ENCODE measurements at regions not wholly inside any gene's neighbourhood (a gene's known extent, or its start where the extent isn't known, plus 50 kb on each side); places are given as distances from the start of the nearest gene placed in this dataset.
"Not testable (repeated sequence)": the region's sequence is repeated elsewhere in the genome, so short reads cannot be mapped to it uniquely, and the experiment has no call there.

DNA sequence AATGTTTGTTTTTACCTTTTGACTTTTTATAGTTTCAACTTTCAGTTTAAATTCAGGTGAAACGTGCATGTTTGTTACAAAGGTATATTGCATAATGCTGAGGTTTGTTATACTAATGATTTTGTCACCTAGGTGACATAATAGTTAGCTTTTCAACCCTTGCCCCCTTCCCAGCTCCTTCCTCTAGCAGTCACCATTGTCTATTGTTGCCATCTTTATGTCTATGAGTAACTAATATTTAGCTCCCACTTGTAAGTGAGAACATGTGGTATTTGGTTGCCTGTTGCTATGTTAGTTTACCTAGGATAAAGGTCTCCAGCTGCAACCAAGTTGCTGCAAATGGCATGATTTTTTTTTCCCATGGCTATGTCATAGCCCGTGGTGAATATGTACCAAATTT is 322.3 kb upstream of the SETBP1 start:
- DNase-seq (ENCODE audit: low spot score): no peak
- TF ChIP-seq, protein P1, sequence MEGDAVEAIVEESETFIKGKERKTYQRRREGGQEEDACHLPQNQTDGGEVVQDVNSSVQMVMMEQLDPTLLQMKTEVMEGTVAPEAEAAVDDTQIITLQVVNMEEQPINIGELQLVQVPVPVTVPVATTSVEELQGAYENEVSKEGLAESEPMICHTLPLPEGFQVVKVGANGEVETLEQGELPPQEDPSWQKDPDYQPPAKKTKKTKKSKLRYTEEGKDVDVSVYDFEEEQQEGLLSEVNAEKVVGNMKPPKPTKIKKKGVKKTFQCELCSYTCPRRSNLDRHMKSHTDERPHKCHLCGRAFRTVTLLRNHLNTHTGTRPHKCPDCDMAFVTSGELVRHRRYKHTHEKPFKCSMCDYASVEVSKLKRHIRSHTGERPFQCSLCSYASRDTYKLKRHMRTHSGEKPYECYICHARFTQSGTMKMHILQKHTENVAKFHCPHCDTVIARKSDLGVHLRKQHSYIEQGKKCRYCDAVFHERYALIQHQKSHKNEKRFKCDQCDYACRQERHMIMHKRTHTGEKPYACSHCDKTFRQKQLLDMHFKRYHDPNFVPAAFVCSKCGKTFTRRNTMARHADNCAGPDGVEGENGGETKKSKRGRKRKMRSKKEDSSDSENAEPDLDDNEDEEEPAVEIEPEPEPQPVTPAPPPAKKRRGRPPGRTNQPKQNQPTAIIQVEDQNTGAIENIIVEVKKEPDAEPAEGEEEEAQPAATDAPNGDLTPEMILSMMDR (IDR thresholded peaks at IDR 0.05; ENCODE audit: extremely low read depth, missing control alignments): no peak

DNA sequence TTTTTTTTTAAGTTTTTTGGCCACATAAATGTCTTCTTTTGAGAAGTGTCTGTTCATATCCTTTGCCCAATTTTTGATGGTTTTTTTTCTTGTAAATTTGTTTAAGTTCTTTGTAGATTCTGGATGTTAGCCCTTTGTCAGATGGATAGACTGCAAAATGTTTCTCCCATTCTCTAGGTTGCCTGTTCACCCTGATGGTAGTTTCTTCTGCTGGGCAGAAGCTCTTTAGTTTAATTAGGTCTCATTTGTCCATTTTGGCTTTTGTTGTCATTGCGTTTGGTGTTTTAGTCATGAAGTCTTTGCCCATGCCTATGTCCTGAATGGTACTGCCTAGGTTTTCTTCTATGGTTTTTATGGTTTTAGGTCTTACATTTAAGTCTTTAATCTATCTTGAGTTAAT is 320.9 kb upstream of the SETBP1 start:
- not testable (repeated sequence) for DNase-seq (ENCODE audit: low spot score)

DNA sequence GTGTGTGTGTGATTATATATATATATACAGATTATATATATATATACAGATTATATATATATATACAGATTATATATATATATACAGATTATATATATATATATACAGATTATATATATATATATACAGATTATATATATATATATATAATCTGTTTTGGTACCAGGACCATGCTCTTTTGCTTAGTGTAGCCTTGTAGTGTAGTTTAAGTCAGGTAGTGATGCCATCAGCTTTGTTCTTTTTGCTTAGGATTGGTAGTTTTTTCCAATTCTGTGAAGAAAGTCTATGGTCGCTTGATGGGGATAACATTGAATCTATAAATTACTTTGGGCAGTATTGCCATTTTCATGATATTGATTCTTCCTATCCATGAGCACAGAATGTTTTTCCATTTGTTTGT is 318.5 kb upstream of the SETBP1 start:
- not testable (repeated sequence) for DNase-seq (ENCODE audit: low spot score)

DNA sequence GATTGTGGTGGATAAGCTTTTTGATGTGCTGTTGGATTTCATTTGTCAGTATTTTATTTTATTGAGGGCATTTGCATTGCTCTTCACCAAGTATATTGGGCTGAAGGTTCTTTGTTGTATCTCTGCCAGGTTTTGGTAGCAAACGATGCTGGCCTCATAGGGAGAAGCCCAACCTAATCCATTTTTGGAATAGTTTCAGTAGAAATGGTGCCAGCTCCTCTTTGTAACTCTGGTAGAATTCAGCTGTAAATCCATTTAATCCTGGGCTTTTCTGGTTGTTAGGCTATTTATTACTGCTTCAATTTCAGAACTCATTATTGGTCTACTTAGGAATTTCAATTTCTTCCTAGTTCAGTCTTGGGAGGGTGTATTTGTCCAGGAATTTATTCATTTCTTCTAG is 309.8 kb upstream of the SETBP1 start:
- TF ChIP-seq, protein P1 (IDR thresholded peaks at IDR 0.05; ENCODE audit: extremely low read depth, missing control alignments): no peak
- DNase-seq (ENCODE audit: low spot score): no peak

DNA sequence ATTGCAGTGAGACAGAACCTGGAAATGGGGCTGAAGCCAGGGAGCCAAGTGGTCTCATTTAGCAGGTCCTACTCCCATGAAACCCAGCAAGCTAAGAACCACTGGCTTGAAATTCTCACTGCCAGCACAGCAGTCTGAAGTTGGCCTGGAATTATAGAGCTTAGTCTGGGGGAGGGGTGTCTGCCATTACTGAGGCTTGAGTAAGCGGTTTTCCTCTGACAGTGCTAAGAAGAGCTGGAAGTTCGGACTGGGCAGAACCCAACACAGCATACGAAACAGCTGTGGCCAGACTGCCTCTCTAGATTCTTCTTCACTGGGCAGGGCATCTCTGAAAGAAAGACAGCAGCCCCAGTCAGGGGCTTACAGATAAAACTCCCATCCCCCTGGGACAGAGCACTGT is 305.7 kb upstream of the SETBP1 start:
- TF ChIP-seq, protein P1 (IDR thresholded peaks at IDR 0.05; ENCODE audit: extremely low read depth, missing control alignments): no peak
- no peak for DNase-seq (ENCODE audit: low spot score)

DNA sequence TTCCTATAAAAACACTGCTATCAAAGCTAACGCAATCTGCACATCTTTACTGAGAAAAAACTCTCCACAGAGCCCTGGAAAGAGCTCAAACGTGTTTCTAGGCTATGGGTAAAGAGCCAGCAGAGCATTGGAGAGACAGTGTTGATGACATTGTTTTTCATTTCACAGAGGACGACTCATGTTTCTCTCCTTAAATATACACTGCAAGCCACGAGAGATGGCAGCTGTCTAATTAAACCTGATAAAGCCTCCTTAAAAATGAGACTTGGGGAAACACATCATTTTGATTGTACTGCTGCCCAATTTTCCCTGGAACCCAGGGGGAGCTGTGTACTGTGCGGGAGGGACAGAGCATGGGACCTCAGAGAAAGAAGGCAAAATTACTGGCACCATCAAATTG is 294.3 kb upstream of the SETBP1 start:
- TF ChIP-seq, protein P1 (IDR thresholded peaks at IDR 0.05; ENCODE audit: extremely low read depth, missing control alignments): no peak

DNA sequence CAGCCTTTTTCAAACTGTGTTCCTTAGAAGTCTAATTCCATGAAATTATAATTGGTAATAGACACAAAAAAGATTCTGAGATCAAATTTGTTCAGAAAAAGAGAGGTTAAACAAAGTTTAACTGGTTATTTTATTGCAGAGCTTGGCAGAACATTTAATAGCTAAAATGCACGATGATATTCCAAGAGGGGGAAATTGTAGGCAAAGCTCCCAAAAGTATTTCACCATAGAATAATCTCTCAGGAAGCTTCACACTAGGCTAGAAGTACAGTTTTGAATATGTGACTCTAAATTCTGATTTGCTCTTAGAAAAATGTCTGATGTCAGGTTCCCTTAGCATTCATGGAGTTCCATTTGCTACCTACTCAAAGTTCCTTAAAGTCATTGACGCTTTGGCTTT is 292.4 kb upstream of the SETBP1 start:
- DNase-seq (ENCODE audit: low spot score): no peak
- TF ChIP-seq, protein P1 (IDR thresholded peaks at IDR 0.05; ENCODE audit: extremely low read depth, missing control alignments): no peak

More for the DNA sequence above, 294.3 kb upstream of the SETBP1 start:
- DNase-seq (ENCODE audit: low spot score): no peak

DNA sequence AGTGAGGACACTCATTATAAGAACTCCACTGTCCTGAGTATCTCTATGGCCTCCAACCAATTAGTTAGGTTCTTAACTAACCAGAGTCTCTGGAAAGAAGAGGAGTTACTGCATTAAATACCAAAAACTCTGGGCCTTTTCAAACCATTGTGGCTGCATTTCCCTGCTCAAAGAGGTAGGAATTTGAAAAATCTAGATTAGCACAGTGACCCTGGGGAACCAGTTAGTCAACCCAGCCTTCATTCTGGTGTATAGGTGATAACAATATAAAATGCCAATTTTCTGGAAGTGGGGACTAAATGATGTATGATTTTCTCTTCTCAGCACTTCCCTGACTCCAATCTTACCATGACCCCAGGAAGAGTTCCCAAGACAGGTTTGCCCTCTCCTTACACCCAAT is 287.8 kb upstream of the SETBP1 start:
- TF ChIP-seq, protein P1 (IDR thresholded peaks at IDR 0.05; ENCODE audit: extremely low read depth, missing control alignments): no peak
- no peak for DNase-seq (ENCODE audit: low spot score)

DNA sequence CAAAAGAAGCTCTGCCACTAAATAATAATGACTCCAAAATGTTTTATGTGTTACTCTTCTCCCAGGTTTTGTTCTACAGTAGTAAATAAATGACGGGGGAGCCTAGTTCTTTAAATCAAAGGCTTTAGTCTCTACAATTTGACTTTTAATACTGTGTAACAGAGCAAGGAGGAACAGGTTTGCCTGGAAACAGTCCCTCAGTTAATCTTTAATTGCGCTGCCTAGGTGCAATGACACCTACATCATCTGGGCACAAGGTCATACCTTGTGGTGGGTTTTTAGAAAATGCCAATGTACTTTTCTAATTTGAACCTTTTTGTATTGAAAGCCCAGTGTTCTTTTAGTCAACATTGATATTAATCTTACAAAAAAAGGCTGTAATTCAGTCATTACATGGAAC is 287.3 kb upstream of the SETBP1 start:
- no peak for DNase-seq (ENCODE audit: low spot score)
- TF ChIP-seq, protein P1 (IDR thresholded peaks at IDR 0.05; ENCODE audit: extremely low read depth, missing control alignments): no peak
